H1 (cell line): ENCODE measurements at regions not wholly inside any gene's neighbourhood (a gene's known extent, or its start where the extent isn't known, plus 50 kb on each side); places are given as distances from the start of the nearest gene placed in this dataset.

Experiments used
- CTCF ChIA-PET: fragments of 300-600 bp; sonication (Branson Sonifier 250); formaldehyde crosslinking; loops from one replicate; lab custom pipeline; 2021; ENCODE audit not compliant: partially characterized antibody; lab: Charles Lee
- POLR2A ChIA-PET: fragments of 300-600 bp; sonication (Branson Sonifier 250); formaldehyde crosslinking; loops from one replicate; lab custom pipeline; 2021; ENCODE audit warnings: inconsistent platforms; ENCODE audit not compliant: partially characterized antibody; lab: Charles Lee
- DNase-seq, 2 experiments: peaks; one replicate each; pipeline versions ENCODE4 v3.0.0 to v3.0.0-alpha.2; 2010 to 2022; ENCODE audit warnings: low spot score in 2 of 2, low read depth in 1 of 2, mixed read lengths in 1 of 2
- FAIRE-seq: peaks from 2 replicates; lab custom pipeline; 2011; peaks lifted over from hg19 to GRCh38; lab: Jason Lieb, UNC
- H2AFZ ChIP-seq: 2 replicates; pipeline ENCODE4 v1.8.1; 2012; ENCODE audit warnings: low read length, inconsistent platforms
- H2AK5ac ChIP-seq: 2 replicates; pipeline ENCODE4 v1.6.1; 2013; ENCODE audit warnings: low read depth, low read length
- H2BK120ac ChIP-seq: replicated peaks from 2 replicates; pipeline ENCODE3; 2013; ENCODE audit warnings: low read depth, low read length, inconsistent platforms
- H2BK12ac ChIP-seq: 2 replicates; pipeline ENCODE4 v1.6.1; 2013; ENCODE audit warnings: low read depth, low read length
- H2BK15ac ChIP-seq: 2 replicates; pipeline ENCODE4 v1.6.1; 2013; ENCODE audit warnings: low read length
- H2BK20ac ChIP-seq: 2 replicates; pipeline ENCODE4 v1.6.1; 2013; ENCODE audit warnings: low read length
- H2BK5ac ChIP-seq: 2 replicates; pipeline ENCODE4 v1.6.1; 2013; ENCODE audit warnings: low read depth, low read length
- H3K14ac ChIP-seq: 2 replicates; pipeline ENCODE4 v1.6.1; 2013; ENCODE audit warnings: inconsistent platforms; ENCODE audit not compliant: insufficient read length
- H3K18ac ChIP-seq: 2 replicates; pipeline ENCODE4 v1.6.1; 2013; ENCODE audit warnings: low read length; ENCODE audit errors: extremely low read depth
- H3K23ac ChIP-seq: 2 replicates; pipeline ENCODE4 v1.6.1; 2013; ENCODE audit warnings: inconsistent platforms; ENCODE audit not compliant: insufficient read length
- H3K23me2 ChIP-seq: 2 replicates; pipeline ENCODE4 v1.6.1; 2013; ENCODE audit warnings: low read depth, low read length
- H3K27ac ChIP-seq: 2 replicates; pipeline ENCODE4 v1.6.1; 2011; ENCODE audit warnings: low read depth, low read length, inconsistent platforms
- H3K27me3 ChIP-seq, 4 experiments: replicated peaks in 1 of 4; 1 replicate in 1 of 4; 2 replicates in 3 of 4; pipeline versions ENCODE4 v1.6.1 to v1.8.1; 2011 to 2013; ENCODE audit warnings: low read length in 3 of 4, mild to moderate bottlenecking in 3 of 4, inconsistent platforms in 2 of 4, mixed read lengths in 2 of 4, moderate library complexity in 1 of 4; ENCODE audit not compliant: control insufficient read depth in 3 of 4, insufficient read depth in 3 of 4; ENCODE audit errors: extremely low read depth in 1 of 4
- H3K36me3 ChIP-seq, 4 experiments: 2 replicates each; pipeline versions ENCODE4 v1.6.1 to v1.8.1; 2011 to 2013; ENCODE audit warnings: mild to moderate bottlenecking in 4 of 4, low read length in 3 of 4, moderate library complexity in 2 of 4, control low read depth in 1 of 4, inconsistent platforms in 1 of 4; ENCODE audit not compliant: insufficient read depth in 4 of 4, control insufficient read depth in 2 of 4
- H3K4ac ChIP-seq: replicated peaks from 2 replicates; pipeline ENCODE3; 2013; ENCODE audit warnings: low read length, low read depth, mixed read lengths, inconsistent platforms; ENCODE audit not compliant: insufficient read length
- H3K4me1 ChIP-seq, 4 experiments: replicated peaks in 1 of 4; 1 replicate in 1 of 4; 2 replicates in 3 of 4; pipeline versions ENCODE4 v1.6.1 to v1.8.1; 2011 to 2013; ENCODE audit warnings: low read length in 3 of 4, inconsistent platforms in 2 of 4, mixed read lengths in 1 of 4; ENCODE audit not compliant: insufficient read depth in 4 of 4, control insufficient read depth in 3 of 4
- H3K4me2 ChIP-seq, 2 experiments: 2 replicates each; pipeline versions ENCODE4 v1.6.1 to v1.8.1; 2011 to 2013; ENCODE audit warnings: low read depth in 2 of 2, low read length in 2 of 2, control low read depth in 1 of 2, inconsistent platforms in 1 of 2, mild to moderate bottlenecking in 1 of 2; ENCODE audit not compliant: insufficient read depth in 1 of 2
- H3K4me3 ChIP-seq, 4 experiments: fragments of 200-600, 300-600 bp in 1 of 4; sonication (generic), shearing (Covaris generic), sonication (Bioruptor Twin) in 1 of 4; 2 replicates each; pipeline versions ENCODE4 v1.5.1 to v1.8.1; 2011 to 2016; ENCODE audit warnings: low read length in 4 of 4, low read depth in 3 of 4, control low read depth in 2 of 4, inconsistent platforms in 2 of 4, mild to moderate bottlenecking in 2 of 4, mixed read lengths in 1 of 4, moderate library complexity in 1 of 4; ENCODE audit not compliant: insufficient read depth in 2 of 4; ENCODE audit errors: extremely low read depth in 1 of 4
- H3K56ac ChIP-seq: replicated peaks from 2 replicates; pipeline ENCODE3; 2013; ENCODE audit warnings: low read depth, mild to moderate bottlenecking, mixed read lengths, low read length, inconsistent platforms; ENCODE audit not compliant: insufficient read length
- H3K79me1 ChIP-seq: 2 replicates; pipeline ENCODE4 v1.6.1; 2013; ENCODE audit warnings: low read depth, low read length, control low read depth
- H3K79me2 ChIP-seq, 2 experiments: 2 replicates each; pipeline versions ENCODE4 v1.6.1 to v1.8.1; 2012 to 2013; ENCODE audit warnings: low read length in 2 of 2, mild to moderate bottlenecking in 2 of 2, inconsistent platforms in 1 of 2; ENCODE audit not compliant: insufficient read depth in 2 of 2, control insufficient read depth in 1 of 2
- H3K9ac ChIP-seq, 4 experiments: replicated peaks in 1 of 4; 1 replicate in 1 of 4; 2 replicates in 3 of 4; pipeline versions ENCODE4 v1.6.1 to v1.8.1; 2011 to 2013; ENCODE audit warnings: low read depth in 3 of 4, low read length in 3 of 4, control low read depth in 2 of 4, mild to moderate bottlenecking in 2 of 4, moderate library complexity in 2 of 4, inconsistent platforms in 1 of 4; ENCODE audit errors: extremely low read depth in 1 of 4
- H3K9me3 ChIP-seq, 2 experiments: 2 replicates each; pipeline versions ENCODE4 v1.6.1 to v1.8.1; 2012 to 2013; ENCODE audit warnings: mild to moderate bottlenecking in 2 of 2, moderate library complexity in 2 of 2, control low read depth in 1 of 2, inconsistent platforms in 1 of 2, low read depth in 1 of 2, low read length in 1 of 2, mixed read lengths in 1 of 2; ENCODE audit not compliant: insufficient read depth in 2 of 2
- H4K20me1 ChIP-seq, 2 experiments: replicated peaks in 1 of 2; 2 replicates each; pipeline versions ENCODE3 to v1.8.1; 2011 to 2013; ENCODE audit warnings: inconsistent platforms in 2 of 2, low read length in 2 of 2, mild to moderate bottlenecking in 1 of 2; ENCODE audit not compliant: insufficient read depth in 2 of 2, control insufficient read depth in 1 of 2
- H4K5ac ChIP-seq: 2 replicates; pipeline ENCODE4 v1.6.1; 2013; ENCODE audit warnings: low read length, low read depth, mixed read lengths, inconsistent platforms; ENCODE audit not compliant: insufficient read length
- H4K8ac ChIP-seq: 2 replicates; pipeline ENCODE4 v1.8.0; 2013; ENCODE audit warnings: mild to moderate bottlenecking, moderate library complexity, low read length, inconsistent platforms; ENCODE audit not compliant: insufficient read depth; ENCODE audit errors: extremely low read depth
- H4K91ac ChIP-seq: replicated peaks from 2 replicates; pipeline ENCODE3; 2013; ENCODE audit warnings: low read length, mixed read lengths, inconsistent platforms; ENCODE audit not compliant: insufficient read length
- CHD1 ChIP-seq: IDR thresholded peaks from 2 replicates; pipeline ENCODE4 v1.6.1; 2012; ENCODE audit warnings: low read depth, low read length, improper control_type of control experiment
- CHD2 ChIP-seq: IDR thresholded peaks from 2 replicates; pipeline ENCODE4 v1.6.1; 2012; ENCODE audit warnings: low read length, improper control_type of control experiment
- EGR1 ChIP-seq: IDR thresholded peaks from 2 replicates; pipeline ENCODE4 v1.6.1; 2011; ENCODE audit warnings: low read depth, low read length, borderline replicate concordance
- GABPA ChIP-seq: IDR thresholded peaks from 2 replicates; pipeline ENCODE4 v1.6.1; 2011; ENCODE audit warnings: mild to moderate bottlenecking, low read length, moderate library complexity, borderline replicate concordance; ENCODE audit not compliant: insufficient read depth
- HDAC2 ChIP-seq, 2 experiments: fragments of 300-600 bp in 1 of 2; sonication (generic) in 1 of 2; IDR thresholded peaks; 2 replicates each; pipeline ENCODE4 v1.6.1; 2011 to 2012; ENCODE audit warnings: low read depth in 2 of 2, low read length in 2 of 2, mild to moderate bottlenecking in 2 of 2, moderate library complexity in 2 of 2, borderline replicate concordance in 1 of 2, inconsistent platforms in 1 of 2
- JUND ChIP-seq: IDR thresholded peaks from 2 replicates; pipeline ENCODE4 v1.6.1; 2011; ENCODE audit warnings: mild to moderate bottlenecking, improper control_type of control experiment, low read length
- POLR2AphosphoS5 ChIP-seq: IDR thresholded peaks from 2 replicates; pipeline ENCODE4 v1.6.1; 2011; ENCODE audit warnings: low read depth, low read length
- SIRT6 ChIP-seq: IDR thresholded peaks from one replicate; pipeline ENCODE4 v1.7.1; 2012; ENCODE audit warnings: low read length, inconsistent platforms
- SIX5 ChIP-seq: IDR thresholded peaks from 2 replicates; pipeline ENCODE4 v1.6.1; 2011; ENCODE audit warnings: mild to moderate bottlenecking, low read depth, low read length
- WGBS, 2 experiments: shearing (Covaris generic) in 1 of 2; methylation state at CpG; one replicate each; pipeline versions ENCODE4 v1.1.6 to v1.1.7; 2013 to 2015; ENCODE audit warnings: low lambda C conversion rate in 2 of 2, mixed read lengths in 2 of 2, inconsistent platforms in 1 of 2, low coverage in 1 of 2, missing lambda C conversion rate in 1 of 2; ENCODE audit not compliant: insufficient replicate concordance in 2 of 2, insufficient coverage in 1 of 2, insufficient read length in 1 of 2; ENCODE audit errors: extremely low coverage in 1 of 2, missing lambda C conversion rate in 1 of 2; 5-methylcytosine and 5-hydroxymethylcytosine counted together
- TF ChIP-seq, protein P1 (sequence below): IDR thresholded peaks from 2 replicates; pipeline ENCODE4 v1.6.1; 2012; ENCODE audit warnings: inconsistent platforms

GRCh38 chr2:136534811-136535210 lies 230.5 kb upstream of the THSD7B start:
- H3K4ac ChIP-seq, result no peak overlapping the region
- no peaks in the 10 kb centered on the region; the same call in 1 of the 2 replicates for H3K23me2 ChIP-seq
- H3K4me1 ChIP-seq, result no peaks in the 10 kb centered on the region
- peaks cover 0 to 1% (median 0%) of the 10 kb centered on the region in 4 experiments; a peak in 1 of 7 replicates for H3K27me3 ChIP-seq
- CTCF ChIA-PET, result no interaction called here
- H3K18ac ChIP-seq, result no peak overlapping the region
- no peak overlapping the region for H2BK20ac ChIP-seq
- no peak overlapping the region for H2BK120ac ChIP-seq
- no peak for DNase-seq
- no peaks in the 10 kb centered on the region for H3K79me2 ChIP-seq
- no peak overlapping the region for H3K27ac ChIP-seq
- no peak overlapping the region for H3K9ac ChIP-seq
- no peak for FAIRE-seq
- TF ChIP-seq SIX5, result no peak
- TF ChIP-seq HDAC2 (IDR thresholded peaks at IDR 0.05; ENCODE audit: borderline replicate concordance in 1 of 2, low read depth in 2 of 2, low read length in 2 of 2), result no peak
- TF ChIP-seq CHD1, result no peak
- no peak for TF ChIP-seq POLR2AphosphoS5
- TF ChIP-seq GABPA, result no peak
- TF ChIP-seq JUND, result no peak
- TF ChIP-seq EGR1, result no peak
- TF ChIP-seq, protein P1, sequence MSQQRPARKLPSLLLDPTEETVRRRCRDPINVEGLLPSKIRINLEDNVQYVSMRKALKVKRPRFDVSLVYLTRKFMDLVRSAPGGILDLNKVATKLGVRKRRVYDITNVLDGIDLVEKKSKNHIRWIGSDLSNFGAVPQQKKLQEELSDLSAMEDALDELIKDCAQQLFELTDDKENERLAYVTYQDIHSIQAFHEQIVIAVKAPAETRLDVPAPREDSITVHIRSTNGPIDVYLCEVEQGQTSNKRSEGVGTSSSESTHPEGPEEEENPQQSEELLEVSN, result no peak
- no peak for TF ChIP-seq SIRT6
- no peak for TF ChIP-seq CHD2
- no peak overlapping the region for H3K23ac ChIP-seq
- H3K79me1 ChIP-seq, result no peaks in the 10 kb centered on the region
- H3K9me3 ChIP-seq, result no peaks in the 10 kb centered on the region
- no peak overlapping the region for H2AK5ac ChIP-seq
- WGBS, 2 experiments, result 92% methylated on average over 3 of the region's 3 CpGs; no CpG with 5 or more reads in 1 of the 2 experiments
- no peak overlapping the region for H4K91ac ChIP-seq
- no peaks in the 10 kb centered on the region for H3K36me3 ChIP-seq
- no peak overlapping the region for H3K4me2 ChIP-seq
- H2BK15ac ChIP-seq, result no peak overlapping the region
- H2BK5ac ChIP-seq, result no peak overlapping the region
- no peak overlapping the region for H4K5ac ChIP-seq
- no peak overlapping the region for H2BK12ac ChIP-seq
- H4K20me1 ChIP-seq, result no peaks in the 10 kb centered on the region
- no peak overlapping the region for H3K4me3 ChIP-seq
- no peak overlapping the region for H3K56ac ChIP-seq
- H2AFZ ChIP-seq, result no peak overlapping the region
- no peak overlapping the region for H4K8ac ChIP-seq
- no peak overlapping the region for H3K14ac ChIP-seq
- POLR2A ChIA-PET, result no interaction called here
